ENCODE measurements at regions not wholly inside any gene's neighbourhood (a gene's known extent, or its start where the extent isn't known, plus 50 kb on each side); places are given as distances from the start of the nearest gene placed in this dataset.

GRCh38 chr18:40160361-40160760 lies 1794.7 kb upstream of the PIK3C3 start:
- no peak for TF ChIP-seq CTCF (IDR thresholded peaks at IDR 0.05)
- TF ChIP-seq POLR2A (IDR thresholded peaks at IDR 0.05): no peak
